Iris pigment epithelial cell (primary cell): ENCODE measurements at regions not wholly inside any gene's neighbourhood (a gene's known extent, or its start where the extent isn't known, plus 50 kb on each side); places are given as distances from the start of the nearest gene placed in this dataset.
"Not testable (repeated sequence)": the region's sequence is repeated elsewhere in the genome, so short reads cannot be mapped to it uniquely, and the experiment has no call there.

Experiments used
- DNase-seq: peaks from one replicate; pipeline ENCODE4 v3.0.0-alpha.2; 2011; ENCODE audit warnings: low read depth

DNA sequence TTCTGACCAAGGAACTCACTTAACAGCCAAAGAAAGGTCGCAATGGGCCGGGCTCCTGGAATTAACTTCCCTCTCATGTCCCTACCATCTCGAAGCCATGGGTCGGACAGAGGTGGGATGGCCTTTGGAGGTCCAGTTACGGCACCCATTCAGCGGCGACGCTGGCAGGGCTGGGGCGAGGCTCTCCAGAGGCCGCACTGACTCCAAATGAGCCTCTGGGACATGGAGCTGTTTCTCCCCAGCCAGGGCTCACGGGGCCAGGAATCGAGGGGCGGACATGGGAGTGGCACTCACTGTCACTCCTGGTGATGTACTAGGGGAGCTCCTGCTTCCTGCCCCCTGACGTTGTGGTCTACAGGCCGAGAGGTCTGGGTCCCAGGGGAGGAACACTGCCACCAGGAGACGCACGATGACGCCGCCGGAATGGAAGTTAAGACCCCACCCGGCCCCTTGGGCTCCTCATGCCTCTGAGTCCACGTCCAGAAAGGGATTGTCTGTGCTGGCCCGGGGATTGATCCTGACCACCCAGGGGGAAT is 60.7 kb upstream of the METRNL start:
- no peak for DNase-seq

DNA sequence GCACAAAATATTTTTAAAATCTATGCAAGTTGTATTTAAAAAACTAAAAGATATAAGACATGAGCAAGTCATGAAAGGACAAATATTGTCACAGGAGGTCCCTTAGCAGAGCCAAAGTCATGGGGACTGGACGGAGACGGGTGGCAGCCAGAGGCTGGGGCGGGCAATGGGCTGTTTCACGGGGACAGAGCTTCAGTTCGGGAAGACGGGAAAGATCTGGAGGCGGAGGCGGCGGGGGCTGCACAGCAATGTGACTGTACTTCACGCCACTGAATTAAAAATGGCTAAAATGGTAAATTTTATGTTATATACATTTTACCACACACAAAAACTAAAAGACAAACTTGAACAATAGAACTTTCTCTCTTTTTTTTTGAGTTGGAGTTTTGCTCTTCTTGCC is 60.0 kb upstream of the METRNL start:
- DNase-seq: no peak

DNA sequence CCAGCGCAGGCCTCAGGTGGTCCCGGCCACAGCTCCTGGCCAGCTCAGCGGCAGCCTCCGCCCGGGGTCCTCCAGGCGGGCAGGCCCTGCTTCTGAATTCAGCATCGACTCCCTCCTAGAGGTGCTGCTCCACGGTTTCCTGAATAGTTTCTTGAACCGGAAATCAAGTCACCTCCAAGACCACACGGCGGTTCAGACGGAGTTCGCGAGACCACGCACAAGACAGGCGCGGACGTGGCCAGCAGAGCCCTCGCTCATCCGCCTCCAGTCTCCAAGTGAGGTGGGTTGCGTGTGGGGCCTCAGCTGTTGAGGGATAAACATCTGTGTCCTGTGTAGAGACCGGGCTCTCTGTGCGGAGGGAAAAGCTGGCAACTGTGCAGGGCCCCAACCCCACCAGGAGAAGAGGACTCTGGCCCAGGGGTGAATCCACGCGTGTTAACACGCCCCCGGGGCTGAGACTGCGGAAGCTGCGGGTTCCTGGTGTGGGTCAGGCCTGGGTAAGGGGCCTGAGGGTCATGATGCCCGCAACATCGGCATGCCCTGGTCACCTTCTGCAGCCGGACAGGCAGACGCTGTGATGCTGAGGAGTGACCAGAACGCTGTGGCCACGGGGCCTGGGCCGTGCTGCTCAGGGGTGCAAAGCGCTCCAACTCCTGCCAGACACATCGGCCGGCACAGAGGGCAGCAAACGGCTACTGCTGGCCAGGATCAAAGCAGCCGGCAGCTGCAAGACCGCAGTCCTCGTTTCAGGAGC is 55.0 kb upstream of the METRNL start:
- DNase-seq: no peak

DNA sequence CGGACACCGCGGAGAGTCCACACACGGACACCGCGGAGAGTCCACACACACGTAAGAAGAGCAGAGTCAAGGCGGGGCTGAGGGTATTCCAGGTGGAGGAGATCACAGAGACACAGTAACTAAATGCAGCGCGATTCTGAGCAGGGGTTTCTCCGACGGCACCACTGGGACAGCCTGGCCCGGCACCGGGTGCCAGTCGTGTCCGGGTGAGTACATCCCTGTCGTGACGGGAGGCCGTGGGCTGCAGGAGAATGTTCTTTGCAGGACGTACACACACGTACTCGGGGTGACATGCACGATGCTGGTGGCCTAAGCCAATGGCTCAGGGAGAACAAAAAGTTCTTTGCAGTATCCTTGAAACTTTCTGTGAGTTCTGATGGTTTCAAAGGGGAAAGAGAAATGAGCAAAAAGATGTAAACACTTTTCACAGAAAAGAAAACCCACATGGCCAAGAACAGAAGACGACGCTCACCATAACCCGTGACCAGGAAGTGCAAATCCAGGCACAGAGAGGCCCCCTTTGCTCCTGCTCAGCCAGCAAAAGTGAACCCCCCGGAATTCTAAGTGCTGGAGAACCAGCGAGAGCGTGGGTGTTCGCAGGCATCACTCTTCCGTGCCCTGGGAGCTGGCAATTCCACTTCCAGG is 53.7 kb upstream of the METRNL start:
- no peak for DNase-seq

DNA sequence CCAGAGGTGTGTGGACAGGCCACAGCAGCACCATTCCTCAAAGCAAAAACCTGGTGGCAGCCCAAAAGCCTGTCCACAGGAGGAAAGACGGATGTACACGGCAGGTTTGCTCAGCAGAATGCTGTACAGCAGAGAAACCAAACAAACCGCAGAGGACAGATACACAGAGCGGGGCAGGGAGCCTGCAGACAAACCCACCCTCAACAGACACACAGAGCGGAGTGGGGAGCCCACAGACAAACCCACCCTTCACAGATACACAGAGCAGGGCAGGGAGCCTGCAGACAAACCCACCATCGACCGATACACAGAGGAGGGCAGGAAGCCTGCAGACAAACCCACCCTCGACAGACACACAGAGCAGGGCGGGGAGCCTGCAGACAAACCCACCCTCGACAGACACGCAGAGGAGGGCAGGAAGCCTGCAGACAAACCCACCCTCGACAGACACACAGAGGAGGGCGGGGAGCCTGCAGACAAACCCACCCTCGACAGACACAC is 53.0 kb upstream of the METRNL start:
- no peak for DNase-seq

DNA sequence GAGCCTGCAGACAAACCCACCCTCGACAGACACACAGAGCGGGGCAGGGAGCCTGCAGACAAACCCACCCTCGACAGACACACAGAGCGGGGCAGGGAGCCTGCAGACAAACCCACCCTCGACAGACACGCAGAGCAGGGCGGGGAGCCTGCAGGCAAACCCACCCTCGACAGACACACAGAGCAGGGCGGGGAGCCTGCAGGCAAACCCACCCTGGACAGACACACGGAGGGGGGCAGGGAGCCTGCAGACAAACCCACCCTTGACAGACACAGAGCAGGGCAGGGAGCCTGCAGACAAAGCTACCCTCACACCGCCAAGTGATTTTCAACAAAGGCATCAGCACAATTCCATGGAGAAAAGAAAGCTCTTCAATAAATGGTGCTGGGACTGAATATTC is 52.5 kb upstream of the METRNL start:
- not testable (repeated sequence) for DNase-seq

DNA sequence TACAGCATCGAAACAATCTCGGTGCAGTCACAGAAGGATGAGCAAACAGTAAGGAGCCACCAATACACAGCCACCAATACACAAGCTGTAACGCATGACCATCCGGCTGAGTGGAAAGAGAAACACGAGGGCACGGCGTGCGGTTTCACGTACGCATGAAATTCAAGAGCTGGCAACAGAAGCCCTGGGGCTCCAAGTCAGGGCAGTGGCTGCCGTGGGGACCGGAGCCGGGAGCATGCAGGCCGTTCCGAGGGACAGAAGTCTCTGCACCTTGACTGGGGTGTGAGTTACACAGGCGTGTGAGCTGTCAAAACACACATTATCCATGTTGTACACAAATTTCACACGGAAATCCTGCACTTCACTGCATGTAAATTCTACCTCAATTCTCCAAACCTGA is 50.6 kb upstream of the METRNL start:
- DNase-seq: no peak

DNA sequence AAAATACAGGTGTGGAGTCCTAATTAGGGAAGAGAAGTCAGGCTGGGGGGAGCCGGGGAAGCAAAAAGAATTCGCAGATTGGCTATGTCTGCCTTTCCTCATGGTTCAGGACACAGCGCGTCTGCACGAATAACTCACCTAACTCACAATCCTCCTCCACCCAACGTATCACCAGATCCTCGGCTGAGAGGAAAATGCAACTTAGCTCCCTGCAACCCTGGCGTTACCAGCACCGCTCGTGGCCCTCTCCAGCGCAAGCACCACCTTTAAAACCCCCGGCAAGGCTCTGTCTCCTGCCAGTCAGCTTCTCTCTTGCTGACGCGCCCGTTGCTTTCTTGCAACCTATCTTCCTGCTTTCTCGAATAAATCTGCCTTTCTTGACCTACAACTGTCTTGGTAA is 49.8 kb upstream of the METRNL start:
- no peak for DNase-seq
